ENCODE measurements at regions not wholly inside any gene's neighbourhood (a gene's known extent, or its start where the extent isn't known, plus 50 kb on each side); places are given as distances from the start of the nearest gene placed in this dataset.

DNA sequence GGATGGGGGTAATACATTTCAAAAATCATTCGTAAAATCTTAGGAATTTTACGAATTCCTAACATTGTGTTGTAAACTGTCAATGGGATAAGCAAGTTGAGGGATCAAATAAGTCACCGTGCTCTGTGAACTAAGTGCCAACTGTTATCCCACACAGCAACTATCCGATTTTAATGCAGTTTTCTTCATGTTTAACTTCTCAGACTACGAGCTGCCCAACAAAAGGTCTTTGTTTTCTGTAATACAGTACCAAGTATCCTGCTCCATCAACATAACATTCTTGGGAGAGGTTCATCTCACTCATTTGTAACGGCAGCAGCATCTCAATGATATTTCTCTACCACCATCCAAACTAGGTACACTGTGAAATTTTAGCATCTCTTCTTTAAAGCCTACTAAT is 654.1 kb upstream of the LMCD1 start:
- H3K4me1 ChIP-seq (ENCODE audit: insufficient read depth, low read length) = 0 out of 2 replicates have a peak, but pooled peaks cover 6% of the 10 kb centered on the region
- WGBS = 93% methylated on average over 6 of the region's 6 CpGs
- no peaks in the 10 kb centered on the region for H3K9me3 ChIP-seq (ENCODE audit: insufficient read depth, low read depth, low read length)
- no peak overlapping the region for H3K27ac ChIP-seq (ENCODE audit: low read depth, low read length)
- H3K36me3 ChIP-seq (ENCODE audit: insufficient read depth, low read length) = no peaks in the 10 kb centered on the region
- H3K4me3 ChIP-seq (ENCODE audit: low read length) = no peak overlapping the region
- H3K9ac ChIP-seq (ENCODE audit: low read depth, low read length) = no peak overlapping the region
- H3K27me3 ChIP-seq (ENCODE audit: insufficient read depth, low read length) = no peaks in the 10 kb centered on the region

DNA sequence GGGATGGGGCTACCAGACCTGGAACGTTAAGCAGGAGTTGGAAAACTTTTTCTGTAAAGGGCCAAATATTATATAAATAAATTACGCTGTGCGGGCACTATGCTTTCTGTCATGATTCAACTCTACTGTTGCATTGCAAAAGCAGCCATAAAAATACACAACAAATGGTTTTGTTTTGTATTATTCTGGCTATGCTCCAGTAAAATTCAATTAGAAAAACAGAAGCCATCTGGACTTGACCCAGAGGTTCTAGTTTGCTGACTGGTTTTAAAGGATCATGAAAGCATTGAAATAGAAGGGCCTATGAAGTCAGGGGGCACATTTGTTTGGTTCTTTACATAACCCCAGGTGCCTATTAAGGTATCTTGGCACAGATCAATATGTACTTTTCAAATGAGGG is 647.4 kb upstream of the LMCD1 start:
- Histone ChIP-seq H3K27ac (ENCODE audit: low read depth, low read length) (no peak overlapping the region), H3K27me3 (ENCODE audit: insufficient read depth, low read length) (no peaks in the 10 kb centered on the region), H3K9ac (ENCODE audit: low read depth, low read length) (no peak overlapping the region), H3K36me3 (ENCODE audit: insufficient read depth, low read length) (no peaks in the 10 kb centered on the region), H3K4me3 (ENCODE audit: low read length) (no peak overlapping the region), H3K9me3 (ENCODE audit: insufficient read depth, low read depth, low read length) (no peaks in the 10 kb centered on the region), H3K4me1 (ENCODE audit: insufficient read depth, low read length) (peaks cover 9% of the 10 kb centered on the region)
- 100% methylated on average over 2 of the region's 3 CpGs for whole genome bisulfite sequencing

DNA sequence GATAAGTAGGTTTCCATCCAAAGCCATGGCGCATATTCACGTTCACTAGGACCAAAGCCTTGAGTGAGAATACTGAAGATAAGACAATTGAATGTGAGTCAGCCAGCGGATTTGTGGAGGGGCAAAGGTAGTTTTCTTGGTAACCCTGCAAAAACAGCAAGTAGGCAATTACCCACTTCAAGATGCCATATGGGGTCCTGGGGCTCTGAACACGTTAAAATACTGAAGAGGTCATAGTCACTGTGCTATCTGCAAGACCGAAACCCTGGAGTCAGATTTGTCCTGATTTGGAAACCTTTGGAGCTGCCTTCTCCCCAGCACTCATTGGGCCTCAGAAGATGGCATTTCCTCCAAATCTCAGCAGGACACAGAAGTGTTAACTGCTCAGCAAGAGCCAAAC is 646.9 kb upstream of the LMCD1 start:
- 81% methylated on average over 5 of the region's 5 CpGs for WGBS
- H3K9me3 ChIP-seq (ENCODE audit: insufficient read depth, low read depth, low read length) = no peaks in the 10 kb centered on the region

DNA sequence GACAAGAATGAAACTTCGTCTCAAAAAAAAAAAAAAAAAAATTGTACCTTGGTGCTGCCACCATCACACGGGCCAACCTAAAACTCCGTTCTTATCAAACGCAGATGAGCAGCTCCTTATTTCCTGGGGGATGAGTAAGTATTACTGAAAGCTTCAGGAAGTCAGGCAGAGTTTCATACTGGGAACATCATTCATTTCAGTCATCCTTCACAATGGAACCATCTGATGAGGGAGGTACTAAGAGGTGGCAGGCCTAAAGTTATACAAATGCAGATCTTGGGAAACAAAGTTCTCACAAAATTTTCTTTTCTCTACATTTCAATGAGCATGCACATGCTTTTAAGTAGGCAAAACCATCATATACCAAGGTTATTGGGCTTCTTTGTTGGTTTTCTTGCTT is 636.0 kb upstream of the LMCD1 start:
- no peaks in the 10 kb centered on the region; the same call in 1 of the 2 replicates for H3K9me3 ChIP-seq (ENCODE audit: insufficient read depth, low read depth, low read length)
- H3K27me3 ChIP-seq (ENCODE audit: insufficient read depth, low read length) = no peaks in the 10 kb centered on the region
- 100% methylated on average over 4 of the region's 4 CpGs for WGBS
- H3K9ac ChIP-seq (ENCODE audit: low read depth, low read length) = no peak overlapping the region
- no peak overlapping the region for H3K4me3 ChIP-seq (ENCODE audit: low read length)
- no peaks in the 10 kb centered on the region for H3K36me3 ChIP-seq (ENCODE audit: insufficient read depth, low read length)
- no peaks in the 10 kb centered on the region for H3K4me1 ChIP-seq (ENCODE audit: insufficient read depth, low read length)
- no peak overlapping the region for H3K27ac ChIP-seq (ENCODE audit: low read depth, low read length)

More for the DNA sequence above, 646.9 kb upstream of the LMCD1 start:
- Histone ChIP-seq H3K27ac (ENCODE audit: low read depth, low read length) (no peak overlapping the region), H3K4me1 (ENCODE audit: insufficient read depth, low read length) (peaks cover 9% of the 10 kb centered on the region), H3K27me3 (ENCODE audit: insufficient read depth, low read length) (no peaks in the 10 kb centered on the region), H3K36me3 (ENCODE audit: insufficient read depth, low read length) (no peaks in the 10 kb centered on the region), H3K9ac (ENCODE audit: low read depth, low read length) (no peak overlapping the region), H3K4me3 (ENCODE audit: low read length) (no peak overlapping the region)

DNA sequence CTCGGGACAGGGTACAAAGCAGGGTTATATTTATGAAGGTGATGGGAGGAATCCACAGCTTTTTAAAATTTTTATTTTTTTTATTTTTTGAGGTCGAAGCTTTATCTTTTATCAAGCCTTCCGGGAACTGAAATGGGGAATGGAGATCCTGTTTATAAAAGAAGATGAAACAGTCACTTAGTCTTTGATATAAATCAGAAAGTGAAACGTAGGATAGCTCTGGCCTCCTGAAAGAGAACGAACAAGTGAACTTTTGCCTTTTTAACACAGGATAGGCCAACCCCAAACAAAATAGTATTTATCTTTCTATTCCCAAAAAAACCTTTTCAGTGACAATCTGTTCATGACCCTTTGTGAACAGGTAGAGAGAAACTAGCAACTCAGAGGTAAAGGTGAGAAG is 634.0 kb upstream of the LMCD1 start:
- H3K27me3 ChIP-seq (ENCODE audit: insufficient read depth, low read length) = no peaks in the 10 kb centered on the region
- no peaks in the 10 kb centered on the region for H3K36me3 ChIP-seq (ENCODE audit: insufficient read depth, low read length)
- WGBS = 52% methylated on average over 5 of the region's 5 CpGs
- H3K4me1 ChIP-seq (ENCODE audit: insufficient read depth, low read length) = no peaks in the 10 kb centered on the region
- H3K9me3 ChIP-seq (ENCODE audit: insufficient read depth, low read depth, low read length) = no peaks in the 10 kb centered on the region; the same call in 1 of the 2 replicates
- no peak overlapping the region for H3K27ac ChIP-seq (ENCODE audit: low read depth, low read length)
- no peak overlapping the region for H3K9ac ChIP-seq (ENCODE audit: low read depth, low read length)
- H3K4me3 ChIP-seq (ENCODE audit: low read length) = no peak overlapping the region

DNA sequence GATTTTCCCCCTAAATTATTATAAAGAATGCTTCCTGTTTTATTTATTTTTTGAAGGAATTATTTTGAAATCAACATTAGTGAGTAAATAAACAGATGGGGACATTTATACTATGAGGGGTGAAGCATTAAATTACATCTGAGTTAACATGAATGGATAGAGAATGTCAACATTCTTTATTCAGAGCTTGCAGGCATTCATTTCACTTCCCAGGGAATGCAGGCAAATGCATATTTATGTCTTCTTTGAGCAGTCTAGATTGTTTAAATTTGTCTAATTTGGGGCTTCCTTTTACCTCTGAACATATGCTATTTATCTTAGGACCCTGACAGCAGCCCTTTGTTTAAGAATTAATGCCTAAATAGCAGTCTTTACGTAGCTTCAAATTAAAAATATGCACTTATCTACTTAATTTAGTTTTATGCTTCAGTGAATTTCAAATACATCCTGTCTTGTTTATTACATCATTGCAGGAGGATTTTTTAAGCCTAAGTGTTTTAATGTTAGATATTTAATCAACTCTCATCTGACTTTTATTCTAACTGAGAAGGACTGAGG is 630.5 kb upstream of the LMCD1 start:
- no peak overlapping the region for H3K9ac ChIP-seq (ENCODE audit: low read depth, low read length)
- WGBS = no CpG with 5 or more reads among the region's 1 CpG
- no peak overlapping the region for H3K4me3 ChIP-seq (ENCODE audit: low read length)

DNA sequence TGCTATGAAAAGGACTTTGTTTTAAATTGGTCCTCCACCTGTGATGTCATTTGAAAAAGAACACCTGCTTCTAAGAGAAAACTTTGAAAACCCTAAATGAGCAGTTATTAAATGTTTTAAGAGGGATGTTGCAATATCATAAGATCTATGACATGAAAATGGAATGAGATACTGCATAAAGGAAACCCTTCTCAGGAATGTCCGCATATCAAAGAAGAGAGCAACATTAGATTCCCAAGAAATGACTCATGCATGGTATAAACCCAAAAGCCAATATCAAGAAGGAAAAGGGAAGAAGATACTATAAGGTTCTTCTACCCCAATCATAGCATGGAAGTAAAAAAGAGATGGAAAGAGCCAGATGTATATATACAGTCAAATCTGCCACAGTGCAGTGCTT is 627.5 kb upstream of the LMCD1 start:
- H3K4me1 ChIP-seq (ENCODE audit: insufficient read depth, low read length) = no peaks in the 10 kb centered on the region
- no CpG with 5 or more reads among the region's 1 CpG for WGBS
- no peak overlapping the region for H3K4me3 ChIP-seq (ENCODE audit: low read length)
- no peak overlapping the region for H3K27ac ChIP-seq (ENCODE audit: low read depth, low read length)
- H3K36me3 ChIP-seq (ENCODE audit: insufficient read depth, low read length) = no peaks in the 10 kb centered on the region
- H3K9ac ChIP-seq (ENCODE audit: low read depth, low read length) = no peak overlapping the region
- no peaks in the 10 kb centered on the region for H3K27me3 ChIP-seq (ENCODE audit: insufficient read depth, low read length)
- no peaks in the 10 kb centered on the region for H3K9me3 ChIP-seq (ENCODE audit: insufficient read depth, low read depth, low read length)

More for the DNA sequence above, 630.5 kb upstream of the LMCD1 start:
- no peaks in the 10 kb centered on the region for H3K4me1 ChIP-seq (ENCODE audit: insufficient read depth, low read length)
- H3K36me3 ChIP-seq (ENCODE audit: insufficient read depth, low read length) = no peaks in the 10 kb centered on the region
- H3K27ac ChIP-seq (ENCODE audit: low read depth, low read length) = no peak overlapping the region
- H3K9me3 ChIP-seq (ENCODE audit: insufficient read depth, low read depth, low read length) = no peaks in the 10 kb centered on the region
- H3K27me3 ChIP-seq (ENCODE audit: insufficient read depth, low read length) = no peaks in the 10 kb centered on the region

DNA sequence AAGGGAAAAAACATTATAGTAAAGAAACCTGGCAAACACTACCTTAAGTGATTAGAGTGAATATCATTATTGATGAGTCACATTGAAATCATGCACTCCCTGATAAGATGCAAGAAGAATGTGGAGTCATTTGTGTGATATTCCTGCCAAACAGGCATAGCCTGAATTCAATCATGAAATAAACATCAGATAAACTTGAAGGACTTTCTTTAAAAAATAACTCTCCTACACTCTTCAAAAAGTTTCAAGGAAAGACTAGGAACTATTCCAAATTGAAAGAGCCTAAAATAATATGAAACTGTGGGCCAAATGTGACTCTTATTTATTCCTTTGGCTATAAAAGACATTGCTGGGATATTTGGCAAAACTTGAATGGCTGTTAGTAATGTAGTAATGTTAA is 625.7 kb upstream of the LMCD1 start:
- no peak overlapping the region for H3K9ac ChIP-seq (ENCODE audit: low read depth, low read length)
- no peaks in the 10 kb centered on the region for H3K4me1 ChIP-seq (ENCODE audit: insufficient read depth, low read length)
- no peaks in the 10 kb centered on the region for H3K36me3 ChIP-seq (ENCODE audit: insufficient read depth, low read length)
- no peaks in the 10 kb centered on the region for H3K27me3 ChIP-seq (ENCODE audit: insufficient read depth, low read length)
- H3K27ac ChIP-seq (ENCODE audit: low read depth, low read length) = no peak overlapping the region
- H3K4me3 ChIP-seq (ENCODE audit: low read length) = no peak overlapping the region
- H3K9me3 ChIP-seq (ENCODE audit: insufficient read depth, low read depth, low read length) = no peaks in the 10 kb centered on the region

DNA sequence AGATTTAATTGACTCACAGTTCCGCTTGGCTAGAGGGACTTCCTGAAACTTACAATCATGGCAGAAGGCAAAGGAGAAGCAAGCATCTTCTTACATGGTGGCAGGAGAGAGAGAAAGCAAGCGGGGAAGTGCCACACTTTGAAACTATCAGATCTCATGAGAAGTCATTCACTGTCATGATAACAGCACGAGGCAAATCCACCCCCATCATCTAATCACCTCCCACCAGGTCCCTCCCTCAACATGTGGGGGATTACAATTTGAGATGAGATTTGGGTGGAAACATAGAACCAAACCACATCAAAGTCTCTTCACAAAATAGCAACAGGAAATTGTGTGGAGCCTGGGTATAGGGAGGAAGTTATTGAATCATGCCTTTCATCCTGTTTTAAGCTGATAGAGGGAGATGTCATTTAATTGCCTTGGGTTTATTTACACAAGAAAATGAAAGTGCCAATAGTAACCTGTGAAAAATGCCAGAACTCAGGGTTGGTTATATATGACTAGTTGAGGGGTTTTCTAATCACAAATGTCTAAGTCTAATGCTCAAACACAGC is 624.8 kb upstream of the LMCD1 start:
- WGBS = 81% methylated on average over 2 of the region's 3 CpGs
- no peaks in the 10 kb centered on the region for H3K27me3 ChIP-seq (ENCODE audit: insufficient read depth, low read length)
- H3K9ac ChIP-seq (ENCODE audit: low read depth, low read length) = no peak overlapping the region
- H3K36me3 ChIP-seq (ENCODE audit: insufficient read depth, low read length) = no peaks in the 10 kb centered on the region
- H3K9me3 ChIP-seq (ENCODE audit: insufficient read depth, low read depth, low read length) = no peaks in the 10 kb centered on the region
- no peaks in the 10 kb centered on the region for H3K4me1 ChIP-seq (ENCODE audit: insufficient read depth, low read length)
- no peak overlapping the region for H3K4me3 ChIP-seq (ENCODE audit: low read length)
- no peak overlapping the region for H3K27ac ChIP-seq (ENCODE audit: low read depth, low read length)

DNA sequence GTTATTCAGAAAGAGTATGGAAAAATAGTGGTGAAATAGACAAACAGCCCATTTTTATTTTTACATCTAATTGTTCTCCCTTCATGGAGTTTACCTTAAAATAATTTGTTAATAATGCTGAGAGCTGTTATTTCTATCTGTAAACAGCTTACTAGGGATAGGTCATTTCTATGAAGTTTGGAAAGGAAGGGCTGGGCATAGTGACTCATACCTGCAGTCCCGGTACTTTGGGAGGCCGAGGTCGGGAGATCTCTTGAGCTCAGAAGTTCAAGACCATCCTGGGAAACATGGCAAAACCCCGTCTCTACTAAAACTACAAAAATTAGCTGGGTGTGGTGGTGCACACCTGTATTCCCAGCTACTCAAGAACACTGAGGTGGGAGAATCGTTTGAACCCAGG is 624.3 kb upstream of the LMCD1 start:
- WGBS = 98% methylated on average over 5 of the region's 5 CpGs
- Histone ChIP-seq H3K4me3 (ENCODE audit: low read length) (no peak overlapping the region), H3K9me3 (ENCODE audit: insufficient read depth, low read depth, low read length) (no peaks in the 10 kb centered on the region), H3K9ac (ENCODE audit: low read depth, low read length) (no peak overlapping the region), H3K27ac (ENCODE audit: low read depth, low read length) (no peak overlapping the region), H3K27me3 (ENCODE audit: insufficient read depth, low read length) (no peaks in the 10 kb centered on the region), H3K36me3 (ENCODE audit: insufficient read depth, low read length) (no peaks in the 10 kb centered on the region), H3K4me1 (ENCODE audit: insufficient read depth, low read length) (no peaks in the 10 kb centered on the region)

DNA sequence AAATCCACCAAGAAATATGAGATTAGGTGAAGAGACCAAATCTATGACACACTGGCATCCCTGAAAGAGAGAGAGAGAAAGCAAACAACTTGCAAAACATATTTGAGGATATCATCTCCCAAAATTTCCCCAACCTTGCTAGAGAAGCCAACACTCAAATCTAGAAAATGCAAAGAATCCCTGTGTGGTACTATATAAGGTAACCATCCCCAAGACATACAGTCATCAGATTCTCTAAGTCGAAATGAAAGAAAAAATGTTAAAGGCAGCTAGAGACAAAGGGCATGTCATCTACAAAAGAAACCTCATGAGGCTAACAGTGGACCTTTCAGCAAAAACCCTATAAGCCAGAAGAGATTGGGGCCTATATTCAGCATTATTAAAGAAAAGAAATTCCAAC is 622.1 kb upstream of the LMCD1 start:
- Histone ChIP-seq H3K4me1 (ENCODE audit: insufficient read depth, low read length) (no peaks in the 10 kb centered on the region), H3K4me3 (ENCODE audit: low read length) (no peak overlapping the region), H3K27ac (ENCODE audit: low read depth, low read length) (no peak overlapping the region), H3K27me3 (ENCODE audit: insufficient read depth, low read length) (no peaks in the 10 kb centered on the region), H3K36me3 (ENCODE audit: insufficient read depth, low read length) (no peaks in the 10 kb centered on the region), H3K9ac (ENCODE audit: low read depth, low read length) (no peak overlapping the region), H3K9me3 (ENCODE audit: insufficient read depth, low read depth, low read length) (no peaks in the 10 kb centered on the region)
- WGBS = 88% methylated on average over 1 of the region's 1 CpG

DNA sequence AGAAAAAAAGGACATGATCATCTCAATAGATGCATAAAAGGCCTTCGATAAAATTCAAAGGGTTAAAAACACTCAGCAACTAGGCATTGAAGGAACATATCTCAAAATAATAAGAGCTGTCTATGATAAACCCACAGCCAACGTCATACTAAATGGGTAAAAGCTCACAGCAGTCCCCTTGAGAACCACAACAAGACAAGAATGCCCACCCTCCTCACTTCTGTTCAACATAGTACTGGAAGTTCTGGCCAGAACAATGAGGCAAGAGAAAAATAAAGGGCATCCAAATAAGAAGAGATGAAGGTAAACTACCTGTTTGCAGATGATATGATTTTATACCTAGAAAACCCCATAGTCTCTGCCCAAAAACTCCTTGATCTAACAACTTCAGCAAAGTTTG is 619.7 kb upstream of the LMCD1 start:
- Histone ChIP-seq H3K9ac (ENCODE audit: low read depth, low read length) (no peak overlapping the region), H3K4me3 (ENCODE audit: low read length) (no peak overlapping the region), H3K27ac (ENCODE audit: low read depth, low read length) (no peak overlapping the region), H3K36me3 (ENCODE audit: insufficient read depth, low read length) (no peaks in the 10 kb centered on the region), H3K9me3 (ENCODE audit: insufficient read depth, low read depth, low read length) (no peaks in the 10 kb centered on the region), H3K4me1 (ENCODE audit: insufficient read depth, low read length) (no peaks in the 10 kb centered on the region), H3K27me3 (ENCODE audit: insufficient read depth, low read length) (no peaks in the 10 kb centered on the region)
- 94% methylated on average over 2 of the region's 2 CpGs for WGBS

All from HUES64 (cell line).